ENCODE measurements at regions not wholly inside any gene's neighbourhood (a gene's known extent, or its start where the extent isn't known, plus 50 kb on each side); places are given as distances from the start of the nearest gene placed in this dataset.

DNA sequence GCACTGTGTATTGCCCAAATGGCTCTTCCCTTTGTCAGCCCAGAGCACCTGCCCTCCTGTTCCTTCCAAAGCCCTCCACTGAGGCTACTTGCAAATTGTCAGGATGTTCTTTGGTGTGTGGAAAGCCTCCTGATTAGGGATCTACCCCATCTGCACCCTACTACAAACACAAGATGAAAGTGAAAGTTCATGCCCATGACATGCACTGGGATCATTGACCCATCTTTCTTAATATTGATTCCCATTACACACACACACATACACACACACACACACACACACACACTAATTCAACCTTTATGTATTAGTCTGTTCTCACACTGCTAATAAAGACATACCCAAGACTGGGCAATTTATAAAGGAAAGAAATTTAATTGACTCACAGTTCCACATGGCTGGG lies 213.7 kb upstream of the IGFBP3 start:
- no peaks in the 10 kb centered on the region for H3K27me3 ChIP-seq
- DNase-seq, result no peak
- no peak overlapping the region for H3K4me3 ChIP-seq (ENCODE audit: low read depth, low read length)
- no peaks in the 10 kb centered on the region for H3K4me1 ChIP-seq
- TF ChIP-seq CTCF (IDR thresholded peaks at IDR 0.05; ENCODE audit: low read depth, low read length), result no peak
- no peaks in the 10 kb centered on the region for H3K9me3 ChIP-seq
- H3K36me3 ChIP-seq, result no peaks in the 10 kb centered on the region

DNA sequence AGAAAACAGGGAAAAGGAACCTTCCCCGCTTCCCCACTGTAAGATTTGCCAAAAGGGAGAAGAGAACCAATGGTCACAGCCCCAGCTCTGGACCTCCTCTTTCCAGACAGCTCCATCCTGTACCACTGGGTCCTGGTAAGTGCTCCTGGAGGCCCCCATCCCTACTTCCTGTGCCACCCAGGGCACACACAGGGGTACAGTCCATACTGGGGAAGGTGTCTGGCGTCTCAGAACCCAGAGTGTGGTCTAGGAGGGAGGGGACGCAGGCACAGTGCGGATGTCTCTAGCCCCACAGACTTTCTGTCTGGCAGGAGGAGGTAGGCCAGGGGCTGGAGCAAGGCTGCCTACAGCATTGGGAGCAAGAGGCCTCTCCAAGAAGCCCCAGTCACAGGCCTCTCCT lies 213.3 kb upstream of the IGFBP3 start:
- no peak for DNase-seq
- Histone ChIP-seq H3K4me1 (no peaks in the 10 kb centered on the region), H3K4me3 (ENCODE audit: low read depth, low read length) (no peak overlapping the region), H3K36me3 (no peaks in the 10 kb centered on the region), H3K9me3 (no peaks in the 10 kb centered on the region), H3K27me3 (no peaks in the 10 kb centered on the region)
- no peak for TF ChIP-seq CTCF (IDR thresholded peaks at IDR 0.05; ENCODE audit: low read depth, low read length)

DNA sequence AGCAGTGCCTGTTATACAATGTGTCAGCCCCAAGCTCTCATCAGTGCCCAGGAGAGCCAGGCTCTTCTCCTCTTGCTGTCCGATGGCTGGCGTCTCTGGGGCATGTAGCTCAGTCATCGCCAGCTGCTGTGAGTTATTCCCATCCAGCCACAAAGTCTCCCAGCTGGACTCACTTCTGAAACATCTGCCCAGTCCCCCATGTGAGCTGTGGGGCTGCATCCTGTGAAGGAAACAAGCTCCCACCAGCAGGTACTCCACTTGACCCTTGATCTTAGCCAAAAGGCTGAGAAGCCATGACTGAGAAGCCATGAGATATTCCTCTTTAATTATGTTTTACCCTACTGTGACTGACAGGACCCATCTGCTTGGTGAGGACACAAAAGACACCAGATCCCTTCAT lies 212.7 kb upstream of the IGFBP3 start:
- no peak for DNase-seq
- Histone ChIP-seq H3K4me1 (no peaks in the 10 kb centered on the region), H3K27me3 (no peaks in the 10 kb centered on the region), H3K4me3 (ENCODE audit: low read depth, low read length) (no peak overlapping the region), H3K36me3 (no peaks in the 10 kb centered on the region), H3K9me3 (no peaks in the 10 kb centered on the region)
- no peak for TF ChIP-seq CTCF (IDR thresholded peaks at IDR 0.05; ENCODE audit: low read depth, low read length)

- TF ChIP-seq CTCF (IDR thresholded peaks at IDR 0.05; ENCODE audit: low read depth, low read length), result no peak
- Histone ChIP-seq H3K36me3 (no peaks in the 10 kb centered on the region), H3K9me3 (no peaks in the 10 kb centered on the region), H3K4me3 (ENCODE audit: low read depth, low read length) (no peak overlapping the region), H3K4me1 (no peaks in the 10 kb centered on the region), H3K27me3 (no peaks in the 10 kb centered on the region)
- no peak for DNase-seq
These were observed 212.0 kb upstream of the IGFBP3 start for GRCh38 chr7:46133072-46133471.

DNA sequence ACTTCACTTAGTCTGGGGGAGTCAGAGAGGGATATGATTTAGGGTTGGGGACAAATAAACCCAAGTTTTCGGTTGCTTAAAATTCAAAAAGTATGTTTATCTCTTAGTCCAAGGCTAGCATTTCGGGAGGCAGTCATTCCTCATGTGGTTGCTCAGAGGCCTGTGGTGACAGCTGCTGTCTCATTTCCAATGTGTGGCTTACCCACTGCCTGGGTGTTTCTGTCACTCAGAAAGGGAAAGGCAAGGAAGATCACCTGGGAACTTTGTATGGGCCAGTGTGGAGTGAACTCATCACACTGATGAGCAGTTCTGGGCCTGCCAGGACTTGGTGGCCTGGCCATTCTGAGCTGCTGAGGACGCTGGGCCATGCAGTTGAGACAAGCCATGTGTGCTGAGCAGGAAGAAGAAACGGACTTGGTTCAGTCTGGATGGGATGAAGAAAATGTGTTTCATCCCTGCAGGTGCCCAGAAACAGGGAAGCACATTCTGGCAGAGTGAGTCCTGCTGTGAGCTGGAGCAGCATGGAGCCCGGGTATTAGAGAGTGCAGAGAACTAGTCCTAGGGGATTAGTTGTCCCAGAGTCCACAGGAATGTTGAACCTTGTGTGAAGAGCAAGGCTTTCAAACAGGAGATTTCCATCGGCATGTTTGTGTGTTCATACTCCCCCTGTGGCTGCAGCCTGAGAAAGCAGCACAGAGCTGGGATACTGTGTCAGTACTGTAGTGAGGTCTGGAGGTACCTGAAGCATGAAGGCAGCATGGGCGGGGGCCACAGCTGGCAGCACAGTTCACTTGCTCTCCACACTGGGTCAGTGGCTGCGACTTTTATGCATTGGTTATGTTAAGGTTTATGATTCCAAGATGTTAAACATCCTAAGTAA lies 211.1 kb upstream of the IGFBP3 start:
- H3K4me3 ChIP-seq (ENCODE audit: low read depth, low read length), result no peak overlapping the region
- DNase-seq, result no peak
- H3K4me1 ChIP-seq, result no peaks in the 10 kb centered on the region
- TF ChIP-seq CTCF (IDR thresholded peaks at IDR 0.05; ENCODE audit: low read depth, low read length), result no peak
- no peaks in the 10 kb centered on the region for H3K9me3 ChIP-seq
- H3K36me3 ChIP-seq, result no peaks in the 10 kb centered on the region
- H3K27me3 ChIP-seq, result no peaks in the 10 kb centered on the region

- H3K36me3 ChIP-seq, result no peaks in the 10 kb centered on the region
- H3K4me1 ChIP-seq, result no peaks in the 10 kb centered on the region
- no peak overlapping the region for H3K4me3 ChIP-seq (ENCODE audit: low read depth, low read length)
- DNase-seq, result no peak
- H3K27me3 ChIP-seq, result no peaks in the 10 kb centered on the region
- TF ChIP-seq CTCF (IDR thresholded peaks at IDR 0.05; ENCODE audit: low read depth, low read length), result no peak
- no peaks in the 10 kb centered on the region for H3K9me3 ChIP-seq
These were observed 208.8 kb upstream of the IGFBP3 start for GRCh38 chr7:46129831-46130230.

All from BE2C (cell line).